Left ventricle myocardium inferior (tissue), 1 donor: ENCODE measurements at regions not wholly inside any gene's neighbourhood (a gene's known extent, or its start where the extent isn't known, plus 50 kb on each side); places are given as distances from the start of the nearest gene placed in this dataset.
A peak's percentile ranks its signal among the peaks of the same experiment; 100 is the strongest.

Source experiments
- DNase-seq: peaks from one replicate; pipeline ENCODE4 v3.0.0-alpha.2; 2020
- H3K27ac ChIP-seq: fragments of 200-600 bp; replicated peaks from 2 replicates; pipeline ENCODE4 v1.8.0; 2021
- H3K27me3 ChIP-seq: fragments of 200-600 bp; 2 replicates; pipeline ENCODE4 v1.8.0; 2021; ENCODE audit warnings: low read depth
- H3K36me3 ChIP-seq: fragments of 200-600 bp; 2 replicates; pipeline ENCODE4 v1.8.0; 2021
- H3K4me1 ChIP-seq: fragments of 200-600 bp; 2 replicates; pipeline ENCODE4 v1.8.0; 2021
- H3K4me3 ChIP-seq: fragments of 200-600 bp; 2 replicates; pipeline ENCODE4 v1.8.0; 2021; ENCODE audit warnings: mild to moderate bottlenecking, moderate library complexity
- H3K9me3 ChIP-seq: fragments of 200-600 bp; replicated peaks from 2 replicates; pipeline ENCODE4 v1.8.0; 2021
- CTCF ChIP-seq: fragments of 200-600 bp; IDR thresholded peaks from 2 replicates; pipeline ENCODE4 v1.8.0; 2021; ENCODE audit warnings: antibody characterized with exemption, mild to moderate bottlenecking, borderline replicate concordance
- intact Hi-C: fragments of 100-400 bp; cut with micrococcal nuclease; formaldehyde crosslinking; loops from one replicate; pipeline ENCODE4 v1.11.0; 2022
- donor health status: DM: no; HTN: yes; CAD: no; lungs with severe emphysema.

GRCh38 chr1:29381426-29381825, 145.1 kb downstream of the PTPRU start:
- intact Hi-C loops, result no loop called here

GRCh38 chr1:29380532-29380931, 144.2 kb downstream of the PTPRU start:
- H3K27ac ChIP-seq, result no peak overlapping the region
- H3K4me3 ChIP-seq, result no peak overlapping the region
- no peak for DNase-seq
- H3K9me3 ChIP-seq, result peaks cover 37% of the 10 kb centered on the region
- H3K27me3 ChIP-seq, result peaks cover 79% of the 10 kb centered on the region
- intact Hi-C loops, result no loop called here
- no peaks in the 10 kb centered on the region for H3K36me3 ChIP-seq
- no peaks in the 10 kb centered on the region for H3K4me1 ChIP-seq
- TF ChIP-seq CTCF, result no peak

More at GRCh38 chr1:29381426-29381825, 145.1 kb downstream of the PTPRU start:
- Histone ChIP-seq H3K36me3 (no peaks in the 10 kb centered on the region), H3K27me3 (peaks cover 81% of the 10 kb centered on the region), H3K4me1 (no peaks in the 10 kb centered on the region), H3K4me3 (no peak overlapping the region), H3K27ac (no peak overlapping the region), H3K9me3 (peaks cover 37% of the 10 kb centered on the region)
- DNase-seq, result no peak
- TF ChIP-seq CTCF, result no peak

- Histone ChIP-seq H3K27me3 (peaks cover 79% of the 10 kb centered on the region), H3K36me3 (no peaks in the 10 kb centered on the region), H3K4me1 (no peaks in the 10 kb centered on the region), H3K4me3 (no peak overlapping the region), H3K9me3 (peaks cover 46% of the 10 kb centered on the region), H3K27ac (no peak overlapping the region)
- intact Hi-C loops, result no loop called here
- no peak for DNase-seq
- TF ChIP-seq CTCF, result peak; percentile 36
Measured at GRCh38 chr1:29379443-29380073, 143.2 kb downstream of the PTPRU start.
